ENCODE measurements at regions not wholly inside any gene's neighbourhood (a gene's known extent, or its start where the extent isn't known, plus 50 kb on each side); places are given as distances from the start of the nearest gene placed in this dataset.

DNA sequence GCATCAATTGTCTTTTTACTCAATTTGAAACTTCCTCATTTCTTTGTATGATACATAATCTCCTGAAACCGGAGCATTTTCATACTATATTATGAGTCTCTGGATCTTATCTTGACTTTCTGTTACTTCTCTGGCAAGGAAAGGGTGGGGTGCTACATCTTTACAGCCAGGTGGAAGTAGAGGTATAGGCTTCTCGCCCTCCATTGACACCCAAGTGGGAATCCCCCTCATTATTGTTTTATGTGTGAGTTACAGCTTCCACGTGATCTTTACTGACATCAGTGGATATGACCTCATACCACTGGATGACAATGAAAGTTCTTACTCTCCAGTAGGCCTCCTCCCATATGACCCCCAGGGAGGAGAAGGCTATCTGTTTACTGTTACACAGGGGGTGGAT lies 262.1 kb upstream of the DACH1 start:
- TF ChIP-seq, protein P1, sequence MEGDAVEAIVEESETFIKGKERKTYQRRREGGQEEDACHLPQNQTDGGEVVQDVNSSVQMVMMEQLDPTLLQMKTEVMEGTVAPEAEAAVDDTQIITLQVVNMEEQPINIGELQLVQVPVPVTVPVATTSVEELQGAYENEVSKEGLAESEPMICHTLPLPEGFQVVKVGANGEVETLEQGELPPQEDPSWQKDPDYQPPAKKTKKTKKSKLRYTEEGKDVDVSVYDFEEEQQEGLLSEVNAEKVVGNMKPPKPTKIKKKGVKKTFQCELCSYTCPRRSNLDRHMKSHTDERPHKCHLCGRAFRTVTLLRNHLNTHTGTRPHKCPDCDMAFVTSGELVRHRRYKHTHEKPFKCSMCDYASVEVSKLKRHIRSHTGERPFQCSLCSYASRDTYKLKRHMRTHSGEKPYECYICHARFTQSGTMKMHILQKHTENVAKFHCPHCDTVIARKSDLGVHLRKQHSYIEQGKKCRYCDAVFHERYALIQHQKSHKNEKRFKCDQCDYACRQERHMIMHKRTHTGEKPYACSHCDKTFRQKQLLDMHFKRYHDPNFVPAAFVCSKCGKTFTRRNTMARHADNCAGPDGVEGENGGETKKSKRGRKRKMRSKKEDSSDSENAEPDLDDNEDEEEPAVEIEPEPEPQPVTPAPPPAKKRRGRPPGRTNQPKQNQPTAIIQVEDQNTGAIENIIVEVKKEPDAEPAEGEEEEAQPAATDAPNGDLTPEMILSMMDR (conservative IDR thresholded peaks at IDR 0.05 in 1 of 2, IDR thresholded peaks at IDR 0.05 in 1 of 2; ENCODE audit: extremely low read depth in 1 of 2, insufficient read depth in 1 of 2, low read depth in 1 of 2, low read length in 2 of 2): no peak
- TF ChIP-seq EZH2 (IDR thresholded peaks at IDR 0.05; ENCODE audit: borderline replicate concordance, low read length): no peak

All from mammary epithelial cell (primary cell).